Liver (tissue), 3 donors: ENCODE measurements at regions not wholly inside any gene's neighbourhood (a gene's known extent, or its start where the extent isn't known, plus 50 kb on each side); places are given as distances from the start of the nearest gene placed in this dataset.

Experiments used
- CTCF ChIP-seq: fragments of 150-350 bp; IDR thresholded peaks from 2 replicates; pipeline ENCODE4 v1.5.1; 2017; ENCODE audit warnings: improper control_type of control experiment, low read depth, low read length; ENCODE audit not compliant: missing input control
- EGR1 ChIP-seq, 2 donors: IDR thresholded peaks; 2 replicates each; pipeline ENCODE4 v1.6.1; 2016 to 2018; ENCODE audit warnings: antibody characterized with exemption in 2 of 2, low read depth in 2 of 2
- GABPA ChIP-seq, 2 donors: IDR thresholded peaks in 1 of 2; conservative IDR thresholded peaks in 1 of 2; 2 replicates each; pipeline ENCODE4 v1.6.1; 2016; ENCODE audit warnings: antibody characterized with exemption in 2 of 2, mild to moderate bottlenecking in 1 of 2, moderate library complexity in 1 of 2
- HNF4G ChIP-seq: IDR thresholded peaks from 2 replicates; pipeline ENCODE4 v1.6.1; 2016; ENCODE audit warnings: antibody characterized with exemption
- RAD21 ChIP-seq, 2 donors: IDR thresholded peaks; 2 replicates each; pipeline ENCODE4 v1.6.1; 2016; ENCODE audit warnings: antibody characterized with exemption in 2 of 2, mild to moderate bottlenecking in 2 of 2
- REST ChIP-seq: IDR thresholded peaks from 2 replicates; pipeline ENCODE4 v1.6.1; 2016; ENCODE audit warnings: antibody characterized with exemption, mild to moderate bottlenecking
- RXRA ChIP-seq, 2 donors: IDR thresholded peaks; 2 replicates each; pipeline ENCODE4 v1.6.1; 2017 to 2018; ENCODE audit warnings: antibody characterized with exemption in 2 of 2, mild to moderate bottlenecking in 1 of 2
- SP1 ChIP-seq: IDR thresholded peaks from 2 replicates; pipeline ENCODE4 v1.6.1; 2018; ENCODE audit warnings: antibody characterized with exemption, mild to moderate bottlenecking
- TAF1 ChIP-seq: conservative IDR thresholded peaks from 2 replicates; pipeline ENCODE4 v1.6.1; 2016; ENCODE audit warnings: antibody characterized with exemption, mild to moderate bottlenecking
- YY1 ChIP-seq: IDR thresholded peaks from 2 replicates; pipeline ENCODE4 v1.6.1; 2016; ENCODE audit warnings: antibody characterized with exemption, mild to moderate bottlenecking
- TF ChIP-seq, protein P1 (sequence below): IDR thresholded peaks from 2 replicates; pipeline ENCODE4 v1.6.1; 2016; ENCODE audit warnings: antibody characterized with exemption
- TF ChIP-seq, protein P2 (sequence below): IDR thresholded peaks from 2 replicates; pipeline ENCODE4 v1.6.1; 2016; ENCODE audit warnings: antibody characterized with exemption
- donor health status: healthy.
- donor health status: healthy.

DNA sequence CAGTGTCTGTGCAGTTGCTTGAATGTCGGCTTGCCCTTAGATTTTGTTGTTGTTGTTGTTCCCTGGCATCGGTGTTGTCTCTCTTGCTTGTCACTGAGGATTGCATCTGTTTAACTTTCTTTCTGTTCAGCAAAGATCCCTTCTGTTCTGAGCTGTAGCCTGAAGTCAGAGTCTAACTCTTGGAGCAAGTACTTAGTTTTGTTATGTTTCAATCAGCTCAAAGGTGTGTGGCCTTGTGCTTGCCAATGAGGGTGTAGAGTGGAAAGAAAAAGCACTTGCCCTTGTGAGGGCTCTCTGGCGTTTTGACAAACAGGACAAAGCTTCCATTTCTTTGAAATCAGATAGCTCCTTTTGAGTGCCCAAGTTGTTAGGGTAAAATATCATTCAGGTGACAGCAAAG lies 757.1 kb upstream of the CDH7 start:
- TF ChIP-seq, protein P1, sequence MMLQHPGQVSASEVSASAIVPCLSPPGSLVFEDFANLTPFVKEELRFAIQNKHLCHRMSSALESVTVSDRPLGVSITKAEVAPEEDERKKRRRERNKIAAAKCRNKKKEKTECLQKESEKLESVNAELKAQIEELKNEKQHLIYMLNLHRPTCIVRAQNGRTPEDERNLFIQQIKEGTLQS: no peak
- TF ChIP-seq CTCF (no peak), TAF1 (no peak), HNF4G (no peak), EGR1 (IDR thresholded peaks at IDR 0.05; ENCODE audit: low read depth in 2 of 2) (no peak), RAD21 (IDR thresholded peaks at IDR 0.05) (no peak), REST (no peak), RXRA (IDR thresholded peaks at IDR 0.05) (no peak), GABPA (IDR thresholded peaks at IDR 0.05 in 1 of 2, conservative IDR thresholded peaks at IDR 0.05 in 1 of 2) (no peak), YY1 (no peak), SP1 (no peak)
- TF ChIP-seq, protein P2, sequence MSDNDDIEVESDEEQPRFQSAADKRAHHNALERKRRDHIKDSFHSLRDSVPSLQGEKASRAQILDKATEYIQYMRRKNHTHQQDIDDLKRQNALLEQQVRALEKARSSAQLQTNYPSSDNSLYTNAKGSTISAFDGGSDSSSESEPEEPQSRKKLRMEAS: no peak
